Thyroid gland (tissue), 4 donors: ENCODE measurements at regions not wholly inside any gene's neighbourhood (a gene's known extent, or its start where the extent isn't known, plus 50 kb on each side); places are given as distances from the start of the nearest gene placed in this dataset.

ENCODE experiments used
- DNase-seq, 2 donors: peaks; one replicate each; pipeline ENCODE4 v3.0.0-alpha.2; 2019
- H3K27ac ChIP-seq, 3 donors: fragments of 200-600 bp; sonication (generic); 1 replicate in 2 of 3; 2 replicates in 1 of 3; pipeline ENCODE4 v1.5.1; 2016 to 2019; ENCODE audit warnings: mild to moderate bottlenecking in 1 of 3, moderate library complexity in 1 of 3
- H3K27me3 ChIP-seq: fragments of 200-600 bp; sonication (generic); one replicate; pipeline ENCODE4 v1.5.1; 2019
- H3K36me3 ChIP-seq, 2 donors: fragments of 200-600 bp; sonication (generic); one replicate each; pipeline ENCODE4 v1.5.1; 2016 to 2019
- H3K4me1 ChIP-seq, 2 donors: fragments of 200-600 bp; sonication (generic); one replicate each; pipeline ENCODE4 v1.5.1; 2017 to 2019
- H3K4me3 ChIP-seq, 3 donors: fragments of 200-600 bp; sonication (generic); replicated peaks in 1 of 3; 1 replicate in 2 of 3; 2 replicates in 1 of 3; pipeline ENCODE4 v1.5.1; 2016; ENCODE audit warnings: mild to moderate bottlenecking in 1 of 3
- H3K9me3 ChIP-seq: fragments of 200-600 bp; sonication (generic); one replicate; pipeline ENCODE4 v1.5.1; 2017
- CTCF ChIP-seq, 6 experiments: fragments of 200-600 bp in 3 of 6; fragments of 450-650 bp in 3 of 6; sonication (generic) in 3 of 6; IDR thresholded peaks; one replicate each; pipeline ENCODE4 v1.5.1; 2016 to 2019; ENCODE audit warnings: antibody characterized with exemption in 6 of 6, mild to moderate bottlenecking in 2 of 6, inconsistent platforms in 1 of 6, moderate library complexity in 1 of 6
- POLR2A ChIP-seq, 2 donors: fragments of 450-650 bp; IDR thresholded peaks; one replicate each; pipeline ENCODE4 v1.6.1; 2017; ENCODE audit warnings: antibody characterized with exemption in 2 of 2, mild to moderate bottlenecking in 2 of 2, moderate library complexity in 1 of 2
- WGBS, 2 donors: methylation state at CpG; one replicate each; pipeline ENCODE4 v1.1.5; 2017; 5-methylcytosine and 5-hydroxymethylcytosine counted together
- intact Hi-C: fragments of 100-400 bp; cut with DNase I; formaldehyde crosslinking; loops from one replicate; pipeline ENCODE4 v1.15.1; 2023

- intact Hi-C loops = no loop called here
- no peaks in the 10 kb centered on the region for H3K36me3 ChIP-seq
- H3K4me1 ChIP-seq = no peaks in the 10 kb centered on the region
- H3K4me3 ChIP-seq = no peak overlapping the region
- TF ChIP-seq CTCF (IDR thresholded peaks at IDR 0.05) (no peak), POLR2A (IDR thresholded peaks at IDR 0.05) (no peak)
- H3K27me3 ChIP-seq = no peaks in the 10 kb centered on the region
- WGBS, 2 donors = 62 to 64% methylated on average over 4 of the region's 4 CpGs
- no peak overlapping the region for H3K27ac ChIP-seq
- DNase-seq = no peak
- H3K9me3 ChIP-seq = no peaks in the 10 kb centered on the region
Measured at GRCh38 chr13:36612230-36612629, 61.6 kb upstream of the SERTM1 start.

GRCh38 chr13:36616706-36617105 lies 57.1 kb upstream of the SERTM1 start:
- no peak for DNase-seq
- 96% methylated on average over 1 of the region's 1 CpG for WGBS, 2 donors
- H3K4me3 ChIP-seq = no peak overlapping the region
- intact Hi-C loops = no loop called here
- no peak overlapping the region for H3K27ac ChIP-seq
- H3K27me3 ChIP-seq = no peaks in the 10 kb centered on the region
- H3K4me1 ChIP-seq = no peaks in the 10 kb centered on the region
- H3K9me3 ChIP-seq = no peaks in the 10 kb centered on the region
- TF ChIP-seq POLR2A (IDR thresholded peaks at IDR 0.05) = no peak
- TF ChIP-seq CTCF (IDR thresholded peaks at IDR 0.05) = no peak
- no peaks in the 10 kb centered on the region for H3K36me3 ChIP-seq

GRCh38 chr13:36619535-36619934 lies 54.3 kb upstream of the SERTM1 start:
- Histone ChIP-seq H3K27ac (no peak overlapping the region), H3K9me3 (no peaks in the 10 kb centered on the region), H3K27me3 (no peaks in the 10 kb centered on the region), H3K4me1 (no peaks in the 10 kb centered on the region), H3K36me3 (no peaks in the 10 kb centered on the region), H3K4me3 (no peak overlapping the region)
- DNase-seq = no peak
- TF ChIP-seq CTCF (IDR thresholded peaks at IDR 0.05) (no peak), POLR2A (IDR thresholded peaks at IDR 0.05) (no peak)
- WGBS, 2 donors = 80 to 83% methylated on average over 3 of the region's 3 CpGs
- intact Hi-C loops = no loop called here
